ENCODE measurements at regions not wholly inside any gene's neighbourhood (a gene's known extent, or its start where the extent isn't known, plus 50 kb on each side); places are given as distances from the start of the nearest gene placed in this dataset.

- Histone ChIP-seq H3K9me2 (replicated peaks; ENCODE audit: control insufficient read depth, low read length) (no peaks in the 10 kb centered on the region), H3K27me3 (ENCODE audit: control insufficient read depth, low read length) (no peaks in the 10 kb centered on the region), H3K4me1 (ENCODE audit: control insufficient read depth, low read length) (no peaks in the 10 kb centered on the region), H3K4me2 (ENCODE audit: low read length) (no peak overlapping the region), H3K4me3 (ENCODE audit: low read length) (no peak overlapping the region), H3K36me3 (ENCODE audit: control insufficient read depth, low read length) (no peaks in the 10 kb centered on the region), H4K20me1 (ENCODE audit: control insufficient read depth, insufficient read depth, low read depth, low read length) (no peaks in the 10 kb centered on the region), H3K79me2 (ENCODE audit: control insufficient read depth, low read length) (no peaks in the 10 kb centered on the region), H3K9me3 (ENCODE audit: control insufficient read depth, insufficient read depth, low read length) (no peaks in the 10 kb centered on the region), H3K27ac (ENCODE audit: low read depth, low read length) (no peak overlapping the region), H3F3A (ENCODE audit: control insufficient read depth, insufficient read depth) (no peaks in the 10 kb centered on the region)
- no peak for TF ChIP-seq EZH2phosphoT487 (IDR thresholded peaks at IDR 0.05; ENCODE audit: borderline replicate concordance, low read length)
- no peak for TF ChIP-seq CTCF (IDR thresholded peaks at IDR 0.05; ENCODE audit: low read depth, low read length, poor library complexity, severe bottlenecking)
Measured at GRCh38 chr9:71403106-71403505, 281.7 kb upstream of the TRPM3 start.

GRCh38 chr9:71393005-71393404 lies 271.6 kb upstream of the TRPM3 start:
- H3K36me3 ChIP-seq (ENCODE audit: control insufficient read depth, low read length) = no peaks in the 10 kb centered on the region
- no peaks in the 10 kb centered on the region for H3K9me2 ChIP-seq (replicated peaks; ENCODE audit: control insufficient read depth, low read length)
- no peaks in the 10 kb centered on the region for H3K9me3 ChIP-seq (ENCODE audit: control insufficient read depth, insufficient read depth, low read length)
- H3K27ac ChIP-seq (ENCODE audit: low read depth, low read length) = no peak overlapping the region
- no peaks in the 10 kb centered on the region for H3K27me3 ChIP-seq (ENCODE audit: control insufficient read depth, low read length)
- H3K4me1 ChIP-seq (ENCODE audit: control insufficient read depth, low read length) = no peaks in the 10 kb centered on the region
- H3K4me2 ChIP-seq (ENCODE audit: low read length) = no peak overlapping the region
- no peaks in the 10 kb centered on the region for H3F3A ChIP-seq (ENCODE audit: control insufficient read depth, insufficient read depth)
- no peak overlapping the region for H3K4me3 ChIP-seq (ENCODE audit: low read length)
- no peak for TF ChIP-seq EZH2phosphoT487 (IDR thresholded peaks at IDR 0.05; ENCODE audit: borderline replicate concordance, low read length)
- TF ChIP-seq CTCF (IDR thresholded peaks at IDR 0.05; ENCODE audit: low read depth, low read length, poor library complexity, severe bottlenecking) = no peak
- H4K20me1 ChIP-seq (ENCODE audit: control insufficient read depth, insufficient read depth, low read depth, low read length) = no peaks in the 10 kb centered on the region
- no peaks in the 10 kb centered on the region for H3K79me2 ChIP-seq (ENCODE audit: control insufficient read depth, low read length)

GRCh38 chr9:71384343-71384742 lies 262.9 kb upstream of the TRPM3 start:
- H4K20me1 ChIP-seq (ENCODE audit: control insufficient read depth, insufficient read depth, low read depth, low read length) = no peaks in the 10 kb centered on the region
- no peaks in the 10 kb centered on the region for H3K27me3 ChIP-seq (ENCODE audit: control insufficient read depth, low read length)
- no peaks in the 10 kb centered on the region for H3F3A ChIP-seq (ENCODE audit: control insufficient read depth, insufficient read depth)
- H3K79me2 ChIP-seq (ENCODE audit: control insufficient read depth, low read length) = no peaks in the 10 kb centered on the region
- no peaks in the 10 kb centered on the region for H3K9me3 ChIP-seq (ENCODE audit: control insufficient read depth, insufficient read depth, low read length)
- H3K4me3 ChIP-seq (ENCODE audit: low read length) = no peak overlapping the region
- no peaks in the 10 kb centered on the region for H3K4me1 ChIP-seq (ENCODE audit: control insufficient read depth, low read length)
- no peak overlapping the region for H3K4me2 ChIP-seq (ENCODE audit: low read length)
- no peak for TF ChIP-seq CTCF (IDR thresholded peaks at IDR 0.05; ENCODE audit: low read depth, low read length, poor library complexity, severe bottlenecking)
- TF ChIP-seq EZH2phosphoT487 (IDR thresholded peaks at IDR 0.05; ENCODE audit: borderline replicate concordance, low read length) = no peak
- H3K9me2 ChIP-seq (replicated peaks; ENCODE audit: control insufficient read depth, low read length) = no peaks in the 10 kb centered on the region
- H3K27ac ChIP-seq (ENCODE audit: low read depth, low read length) = no peak overlapping the region
- H3K36me3 ChIP-seq (ENCODE audit: control insufficient read depth, low read length) = no peaks in the 10 kb centered on the region
